OCI-LY7 (cell line): ENCODE measurements at regions not wholly inside any gene's neighbourhood (a gene's known extent, or its start where the extent isn't known, plus 50 kb on each side); places are given as distances from the start of the nearest gene placed in this dataset.

Experiments used
- CTCF ChIP-seq: fragments of 200-600 bp; sonication (generic); conservative IDR thresholded peaks from 2 replicates; pipeline ENCODE4 v1.5.1; 2014; ENCODE audit warnings: mild to moderate bottlenecking, antibody characterized with exemption, low read length, moderate library complexity, mixed read lengths
- EZH2phosphoT487 ChIP-seq: fragments of 200-600 bp; sonication (generic); IDR thresholded peaks from 2 replicates; pipeline ENCODE4 v1.6.1; 2018; ENCODE audit warnings: low read depth, borderline replicate concordance, mild to moderate bottlenecking, mixed run types, antibody characterized with exemption, low read length, moderate library complexity, mixed read lengths

GRCh38 chr18:22309191-22309590 is 108.5 kb downstream of the CTAGE1 start:
- TF ChIP-seq CTCF (no peak), EZH2phosphoT487 (no peak)
